PC-3 (cell line): ENCODE measurements at regions not wholly inside any gene's neighbourhood (a gene's known extent, or its start where the extent isn't known, plus 50 kb on each side); places are given as distances from the start of the nearest gene placed in this dataset.

Experiments used
- CTCF ChIP-seq: fragments of 300-600 bp; sonication (generic); conservative IDR thresholded peaks from 2 replicates; pipeline ENCODE4 v1.5.1; 2017; ENCODE audit warnings: antibody characterized with exemption, low read depth, mild to moderate bottlenecking, low read length
- EZH2phosphoT487 ChIP-seq: fragments of 300-600 bp; sonication (generic); IDR thresholded peaks from 2 replicates; pipeline ENCODE4 v1.6.1; 2018; ENCODE audit warnings: mild to moderate bottlenecking, antibody characterized with exemption, low read length, borderline replicate concordance

DNA sequence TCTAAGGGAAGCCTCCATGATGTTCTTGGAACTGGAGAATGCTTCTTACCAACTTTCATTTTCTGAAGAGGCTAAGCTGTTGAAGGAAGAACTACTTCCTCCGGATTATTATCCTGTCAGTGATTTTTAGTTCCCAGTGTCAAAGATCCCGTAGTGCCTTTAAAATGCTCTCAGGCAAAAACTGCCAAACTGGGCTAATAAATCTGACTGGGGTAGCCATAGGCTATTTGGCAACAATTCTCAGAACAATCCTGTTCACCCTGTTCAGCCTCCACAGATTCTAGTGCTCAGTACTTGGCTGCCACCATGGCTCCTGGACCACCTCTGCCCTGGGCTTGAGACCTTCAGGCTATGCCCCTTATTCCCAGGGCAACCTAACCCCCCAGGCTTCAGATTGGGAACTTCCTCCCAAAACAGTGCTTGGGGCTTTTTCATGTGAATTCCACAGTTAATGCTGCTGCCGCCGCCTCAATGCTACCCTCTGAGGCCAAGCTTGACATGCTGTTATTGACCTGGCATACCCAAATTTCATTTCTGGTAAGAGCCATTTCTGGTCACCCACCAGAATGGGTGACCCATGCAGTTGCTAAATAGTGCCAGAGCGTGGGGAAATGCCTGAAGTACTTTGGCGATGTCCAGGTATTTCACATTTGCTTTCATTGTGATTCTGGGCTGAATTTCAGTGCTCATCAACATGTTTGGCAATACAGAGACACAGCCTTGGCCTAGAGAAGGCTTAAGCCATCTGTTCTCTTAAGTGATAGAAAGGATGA, 110.0 kb upstream of the ARHGAP5 start:
- TF ChIP-seq CTCF (no peak), EZH2phosphoT487 (no peak)
